ENCODE measurements at regions not wholly inside any gene's neighbourhood (a gene's known extent, or its start where the extent isn't known, plus 50 kb on each side); places are given as distances from the start of the nearest gene placed in this dataset.

- TF ChIP-seq CTCF (IDR thresholded peaks at IDR 0.05) (no peak), EP300 (IDR thresholded peaks at IDR 0.05) (no peak), POLR2A (IDR thresholded peaks at IDR 0.05) (no peak)
Observed at GRCh38 chr16:35310999-35311398, 1851.6 kb downstream of the TP53TG3F start.
